GM21786 (cell line): ENCODE measurements at regions not wholly inside any gene's neighbourhood (a gene's known extent, or its start where the extent isn't known, plus 50 kb on each side); places are given as distances from the start of the nearest gene placed in this dataset.

Source experiments
- ATAC-seq: cut with Tn5 transposase; IDR thresholded peaks from one replicate; pipeline ENCODE4 v1.9.1; 2021; ENCODE audit not compliant: unreplicated experiment

DNA sequence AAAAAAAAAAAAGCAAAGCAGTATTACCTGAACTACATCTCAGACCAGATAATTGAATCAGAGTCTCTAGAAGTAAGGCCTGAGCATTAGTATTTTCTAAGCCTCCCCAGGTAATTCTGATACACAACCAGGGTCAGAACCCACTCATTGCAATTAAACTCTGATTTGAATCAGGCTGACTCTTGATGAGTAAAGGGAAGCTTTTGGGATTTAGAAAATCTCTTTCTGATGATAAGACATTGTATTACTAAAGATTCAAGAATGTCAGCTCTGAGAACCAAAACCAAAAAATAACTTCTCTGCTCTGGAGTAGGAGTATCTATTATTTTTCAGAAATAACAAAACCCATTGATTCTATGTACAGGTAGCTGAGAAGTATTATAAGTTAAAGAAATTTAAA, 100.1 kb upstream of the COL21A1 start:
- ATAC-seq = no peak

DNA sequence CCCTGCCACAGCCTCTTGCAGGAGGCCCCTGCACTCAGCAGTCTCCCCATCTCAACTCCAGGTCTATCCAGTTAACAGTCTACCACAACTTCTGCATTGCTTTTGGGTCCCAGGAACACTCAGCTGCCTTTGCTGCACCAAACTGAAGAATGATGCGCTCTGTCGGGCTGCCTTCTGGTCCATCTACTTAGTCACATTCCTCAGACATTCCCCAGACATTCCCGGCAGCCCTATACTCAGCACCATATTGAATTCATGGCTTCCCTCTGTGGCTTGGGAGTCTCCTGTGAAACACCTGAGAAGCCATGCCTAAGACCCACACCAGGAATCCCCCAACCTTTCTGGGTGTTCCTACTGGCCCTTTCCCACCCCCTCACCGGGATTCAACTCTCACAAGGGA, 99.6 kb upstream of the COL21A1 start:
- ATAC-seq = no peak

GRCh38 chr6:56345376-56345995, 98.1 kb upstream of the COL21A1 start:
- ATAC-seq = no peak

DNA sequence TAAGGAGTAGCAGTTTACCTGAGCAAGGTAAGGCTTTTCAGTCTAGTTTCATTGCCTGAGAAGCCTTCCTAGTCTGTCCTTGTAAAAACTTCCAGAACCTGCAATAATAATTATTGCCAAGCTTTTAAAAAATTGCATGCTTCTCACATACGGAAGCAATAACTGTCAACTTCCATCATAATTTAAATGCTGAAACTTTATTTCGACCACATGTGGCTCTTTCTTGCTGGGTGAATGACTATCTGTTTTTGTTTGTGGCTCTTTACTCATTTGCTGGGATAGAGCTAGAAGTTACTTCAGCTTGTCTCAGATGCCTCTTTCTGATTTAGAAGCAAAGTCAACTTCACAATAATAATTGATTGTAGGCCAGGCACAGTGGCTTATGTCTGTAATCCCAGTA, 95.9 kb upstream of the COL21A1 start:
- no peak for ATAC-seq

DNA sequence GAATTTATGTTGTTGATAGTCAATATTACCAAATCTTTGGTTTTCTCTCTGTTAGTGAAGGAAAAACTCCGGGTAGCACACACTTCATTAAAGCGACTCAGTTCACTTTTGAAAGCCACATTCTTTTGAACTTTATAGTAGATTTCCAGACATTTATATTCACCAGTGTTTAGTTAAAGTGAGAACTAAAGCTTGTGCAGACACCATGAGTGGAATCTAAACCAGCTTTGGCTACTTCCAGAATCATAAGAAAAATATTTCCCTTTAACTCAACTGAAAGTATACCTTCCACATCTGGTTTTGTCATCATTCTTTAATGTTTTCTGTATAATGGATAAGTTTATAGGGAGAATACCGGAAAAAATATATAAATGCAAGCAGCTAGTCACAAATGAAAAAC, 92.1 kb upstream of the COL21A1 start:
- ATAC-seq = no peak

DNA sequence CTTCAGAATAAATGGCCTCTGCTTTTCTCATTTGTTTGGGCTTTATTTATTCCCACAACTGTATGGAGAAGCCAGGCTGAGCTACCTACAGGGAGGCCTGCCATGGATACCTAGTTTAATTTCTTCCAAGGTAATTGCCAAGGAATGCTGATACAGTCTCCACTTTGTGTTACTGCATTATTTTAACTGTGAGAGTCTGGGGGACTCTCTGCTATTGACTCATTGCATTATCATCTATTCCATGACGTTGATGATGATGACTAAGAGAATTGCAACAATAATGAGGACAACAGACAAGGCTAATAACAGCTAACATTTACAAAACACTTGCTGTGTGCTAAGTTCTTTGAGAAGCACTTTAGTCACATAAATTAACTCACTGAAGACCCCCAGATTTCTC, 88.3 kb upstream of the COL21A1 start:
- no peak for ATAC-seq

GRCh38 chr6:56334937-56335336, 87.6 kb upstream of the COL21A1 start:
- no peak for ATAC-seq

GRCh38 chr6:56329271-56330050, 82.1 kb upstream of the COL21A1 start:
- ATAC-seq = no peak

DNA sequence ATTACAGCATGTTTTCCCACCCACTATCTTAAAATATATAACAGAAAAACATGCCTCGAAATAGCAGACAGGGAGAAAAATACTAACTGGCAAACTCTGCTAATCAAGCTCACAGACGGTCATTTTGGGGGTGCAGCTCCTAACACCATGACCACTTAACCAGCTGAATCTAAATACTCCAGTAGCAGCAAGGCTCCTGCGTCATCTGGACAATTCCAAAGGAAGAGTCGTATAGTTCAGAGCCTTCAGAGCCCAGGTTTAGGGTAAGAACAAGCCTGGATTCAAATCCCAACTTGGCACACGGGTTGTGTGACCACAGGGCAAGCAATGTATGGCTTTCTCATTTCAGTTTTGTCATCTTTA, 81.3 kb upstream of the COL21A1 start:
- no peak for ATAC-seq

DNA sequence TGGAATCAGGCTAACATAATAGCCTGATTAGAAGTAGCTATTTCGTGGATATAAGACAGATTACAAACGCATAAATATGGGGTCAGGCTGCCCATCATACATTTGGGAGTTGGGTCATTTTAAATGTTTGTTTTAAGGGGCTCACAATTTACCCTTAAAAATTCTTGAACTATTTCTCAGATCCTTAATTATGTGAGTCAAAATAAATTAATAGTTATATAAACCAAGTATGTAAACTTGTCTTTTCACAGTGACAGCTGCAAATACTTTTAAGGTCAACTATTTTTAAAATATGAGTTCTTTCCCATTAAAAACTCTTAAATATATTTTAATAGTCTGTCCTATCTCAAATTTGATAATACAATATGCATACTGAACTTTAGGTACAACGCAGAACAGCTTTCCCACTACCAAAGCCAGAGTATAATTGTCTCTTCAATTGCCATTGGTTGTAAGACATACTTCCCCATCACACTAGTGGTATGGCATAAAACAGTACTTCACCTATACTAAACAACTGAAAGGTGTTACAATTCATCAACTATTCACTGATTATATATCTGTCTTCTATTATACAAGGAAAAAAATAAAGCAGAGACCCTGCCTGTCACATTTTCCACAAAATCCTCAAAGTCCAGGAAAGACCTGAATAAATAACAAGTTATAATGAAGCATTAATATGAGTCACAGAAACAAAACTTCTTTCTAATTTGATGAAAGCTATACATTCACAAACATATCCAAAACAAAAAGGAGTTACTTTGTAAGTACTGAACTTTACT, 80.8 kb upstream of the COL21A1 start:
- no peak for ATAC-seq

DNA sequence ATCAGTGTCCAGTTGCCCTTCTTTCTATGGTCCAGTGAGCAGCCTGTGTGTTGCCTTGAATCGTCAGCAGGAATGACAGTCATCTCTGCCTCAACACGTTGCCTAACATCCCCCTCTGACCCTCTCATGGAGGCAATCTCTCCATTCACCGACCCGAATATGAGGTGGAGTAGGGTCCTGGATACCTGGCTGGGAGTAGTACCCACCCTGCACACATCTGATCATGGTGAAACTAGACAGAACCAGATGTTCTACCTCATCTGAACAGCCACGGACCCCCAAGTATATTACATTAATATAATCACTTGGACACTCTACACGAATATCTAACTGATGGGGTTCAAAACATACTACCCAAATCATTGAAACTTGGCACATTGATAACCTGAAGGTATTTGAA, 77.0 kb upstream of the COL21A1 start:
- no peak for ATAC-seq

GRCh38 chr6:56318851-56319250, 71.5 kb upstream of the COL21A1 start:
- no peak for ATAC-seq

DNA sequence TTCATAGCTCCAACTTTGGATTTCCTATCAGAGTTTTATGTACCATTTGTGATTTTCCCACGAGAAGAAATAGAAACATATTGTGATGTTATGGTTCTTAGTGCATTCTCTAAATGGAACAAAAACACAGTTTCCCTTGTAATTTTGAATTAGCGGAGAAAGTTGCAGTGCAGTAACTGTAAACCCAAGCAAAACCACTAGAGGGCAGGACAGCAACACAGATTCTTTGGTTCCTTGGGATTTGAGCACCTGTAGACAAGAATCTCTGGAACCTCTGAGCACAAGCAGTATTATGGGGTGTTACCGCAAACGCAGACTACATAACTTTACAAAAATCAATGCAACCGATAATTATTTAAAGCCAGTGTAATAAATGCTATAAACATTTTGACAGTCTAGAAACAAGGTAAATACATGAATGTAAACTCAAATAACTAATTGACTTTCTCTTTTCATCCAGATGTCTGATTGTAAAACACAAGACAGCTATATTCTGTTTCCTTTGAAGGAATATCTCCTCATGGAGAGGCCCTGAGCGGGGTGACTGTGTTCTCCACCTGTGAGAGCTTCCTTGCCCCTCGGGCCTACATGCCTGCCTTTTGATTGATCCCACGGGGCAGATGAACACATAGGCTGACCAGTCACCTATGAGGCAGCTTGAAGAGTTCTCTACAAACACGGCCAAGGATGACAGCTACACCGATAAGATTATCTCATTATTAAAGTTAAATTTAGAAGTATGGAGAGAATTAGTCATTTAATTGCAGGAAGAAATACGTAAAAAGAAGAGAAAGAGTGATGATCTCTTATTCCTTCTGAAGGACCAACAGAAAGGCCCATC, 67.5 kb upstream of the COL21A1 start:
- ATAC-seq = peak; percentile 70

DNA sequence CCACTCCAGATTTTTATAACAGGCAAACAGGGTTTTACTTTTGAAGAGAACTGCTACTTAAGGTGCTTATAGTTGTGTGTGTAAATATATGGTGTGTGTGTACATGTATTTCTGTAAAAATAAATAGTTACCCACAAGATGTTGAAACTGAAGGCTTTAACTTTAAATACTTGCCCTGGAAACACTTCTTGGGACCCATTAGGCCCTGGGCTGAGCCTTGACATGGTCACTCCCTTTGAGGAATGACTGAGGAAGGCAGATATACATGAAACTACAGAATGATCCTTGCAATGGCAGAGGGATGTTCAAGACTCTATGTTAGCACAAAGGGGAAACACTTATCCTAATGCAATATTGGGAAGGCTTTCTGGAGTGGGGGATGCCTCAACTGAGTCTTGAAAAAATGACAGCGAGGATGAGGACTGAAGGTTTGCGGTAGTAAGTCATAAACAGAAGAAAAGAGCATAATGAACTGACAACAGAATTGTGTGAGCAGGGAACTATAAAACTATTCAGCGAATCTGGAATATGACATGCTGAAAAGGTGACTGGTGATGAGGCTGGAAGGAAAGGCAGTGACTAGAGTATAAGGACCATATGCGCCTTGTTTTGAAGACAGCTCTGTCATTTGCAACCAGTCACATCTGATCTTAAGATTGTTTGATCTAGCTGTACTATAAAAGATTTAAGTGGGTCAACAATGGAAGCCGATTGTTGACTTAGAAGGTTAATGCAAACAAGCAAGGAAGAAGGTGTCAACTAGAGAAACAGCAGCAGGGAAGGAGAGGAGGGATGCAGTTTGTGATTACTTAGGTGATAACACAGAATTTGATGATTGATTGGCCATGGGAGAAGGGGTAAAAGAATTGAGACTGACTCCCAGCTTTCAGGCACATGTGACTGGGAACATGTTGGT, 64.4 kb upstream of the COL21A1 start:
- no peak for ATAC-seq

DNA sequence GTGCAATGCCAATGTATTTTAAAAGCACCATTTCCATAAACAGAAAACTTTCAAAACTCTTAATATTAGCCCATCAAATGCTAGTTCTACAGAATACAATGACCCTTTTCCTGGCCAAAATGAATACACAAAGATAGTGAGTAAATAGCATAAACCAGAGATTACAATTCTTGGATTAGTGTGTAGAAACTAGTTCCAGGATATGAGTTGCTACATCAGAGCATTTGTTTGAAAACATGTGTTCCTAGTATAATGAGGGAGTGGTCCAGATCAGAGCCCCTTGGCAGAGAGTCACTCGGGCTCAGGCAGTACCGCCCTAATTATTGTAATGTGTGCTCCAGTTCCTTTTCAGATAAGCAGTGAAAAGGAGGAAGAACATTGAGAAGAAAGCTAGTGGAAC, 63.7 kb upstream of the COL21A1 start:
- ATAC-seq = no peak

GRCh38 chr6:56310241-56310640, 62.9 kb upstream of the COL21A1 start:
- no peak for ATAC-seq

DNA sequence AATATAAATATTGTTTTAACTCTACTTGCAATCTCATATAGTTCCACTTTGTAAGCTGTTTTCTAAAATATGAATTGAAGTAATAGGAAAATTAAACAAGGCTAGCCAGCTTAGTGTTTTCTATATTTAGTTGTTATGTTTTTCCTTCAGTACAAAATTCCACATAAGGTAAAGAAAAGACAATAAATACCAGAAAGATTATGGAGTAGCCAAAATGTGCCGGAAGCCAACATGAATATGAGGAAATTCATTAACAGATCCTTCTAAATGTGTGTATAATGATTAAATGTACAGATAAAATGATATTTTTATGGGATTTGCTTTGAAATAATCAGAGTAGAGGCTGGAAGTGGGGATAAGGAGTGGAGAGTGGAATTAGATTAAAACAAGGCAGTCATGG, 52.5 kb upstream of the COL21A1 start:
- no peak for ATAC-seq

- ATAC-seq = no peak
Observed at GRCh38 chr6:56297022-56297989, 49.9 kb upstream of the COL21A1 start.
